AG09309 (cell line): ENCODE measurements at regions not wholly inside any gene's neighbourhood (a gene's known extent, or its start where the extent isn't known, plus 50 kb on each side); places are given as distances from the start of the nearest gene placed in this dataset.

Experiments
- DNase-seq: peaks from one replicate; pipeline ENCODE4 v3.0.0-alpha.2; 2010; ENCODE audit warnings: low read depth
- H3K4me3 ChIP-seq: 2 replicates; pipeline ENCODE4 v1.5.1; 2011; ENCODE audit warnings: mild to moderate bottlenecking, low read depth, low read length, moderate library complexity; ENCODE audit not compliant: control insufficient read depth
- TF ChIP-seq, protein P1 (sequence below): IDR thresholded peaks from 2 replicates; pipeline ENCODE4 v1.5.1; 2011; ENCODE audit warnings: mild to moderate bottlenecking, low read depth, low read length, inconsistent platforms; ENCODE audit not compliant: insufficient read depth, control insufficient read depth; ENCODE audit errors: missing control alignments

DNA sequence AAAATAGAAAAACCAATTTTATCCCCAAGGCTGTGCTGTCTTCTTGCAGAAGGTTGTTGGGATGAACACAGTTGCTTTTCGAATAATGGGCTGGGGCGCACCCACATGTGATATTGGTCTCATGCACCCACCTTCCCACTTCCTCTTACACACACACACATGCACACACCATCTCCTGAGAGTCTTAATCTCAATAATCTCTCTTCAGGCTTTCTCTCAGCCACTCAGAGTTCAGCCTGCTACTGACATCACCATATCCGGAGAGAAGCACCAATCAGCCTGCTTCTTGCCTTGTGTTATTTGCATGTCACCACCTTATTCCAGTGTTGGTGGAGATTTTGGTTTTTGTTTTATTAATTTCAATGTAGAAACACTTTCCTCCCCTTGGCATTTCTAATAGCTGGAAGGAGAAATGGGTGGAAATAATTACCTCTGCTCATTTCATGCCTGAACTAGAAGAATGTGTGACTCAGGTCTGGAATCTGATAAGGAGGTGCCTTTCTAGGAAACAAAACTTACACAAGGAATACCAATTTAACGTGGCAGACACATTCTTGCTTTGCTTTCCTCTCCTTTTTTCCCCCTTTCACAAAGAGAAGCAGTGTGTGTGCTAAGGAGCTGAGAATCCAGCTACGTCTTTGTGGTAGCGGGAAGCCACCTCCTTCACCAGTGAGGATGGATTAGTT lies 400.2 kb downstream of the MID1IP1 start:
- DNase-seq = no peak
- TF ChIP-seq, protein P1, sequence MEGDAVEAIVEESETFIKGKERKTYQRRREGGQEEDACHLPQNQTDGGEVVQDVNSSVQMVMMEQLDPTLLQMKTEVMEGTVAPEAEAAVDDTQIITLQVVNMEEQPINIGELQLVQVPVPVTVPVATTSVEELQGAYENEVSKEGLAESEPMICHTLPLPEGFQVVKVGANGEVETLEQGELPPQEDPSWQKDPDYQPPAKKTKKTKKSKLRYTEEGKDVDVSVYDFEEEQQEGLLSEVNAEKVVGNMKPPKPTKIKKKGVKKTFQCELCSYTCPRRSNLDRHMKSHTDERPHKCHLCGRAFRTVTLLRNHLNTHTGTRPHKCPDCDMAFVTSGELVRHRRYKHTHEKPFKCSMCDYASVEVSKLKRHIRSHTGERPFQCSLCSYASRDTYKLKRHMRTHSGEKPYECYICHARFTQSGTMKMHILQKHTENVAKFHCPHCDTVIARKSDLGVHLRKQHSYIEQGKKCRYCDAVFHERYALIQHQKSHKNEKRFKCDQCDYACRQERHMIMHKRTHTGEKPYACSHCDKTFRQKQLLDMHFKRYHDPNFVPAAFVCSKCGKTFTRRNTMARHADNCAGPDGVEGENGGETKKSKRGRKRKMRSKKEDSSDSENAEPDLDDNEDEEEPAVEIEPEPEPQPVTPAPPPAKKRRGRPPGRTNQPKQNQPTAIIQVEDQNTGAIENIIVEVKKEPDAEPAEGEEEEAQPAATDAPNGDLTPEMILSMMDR = no peak
- no peak overlapping the region for H3K4me3 ChIP-seq

DNA sequence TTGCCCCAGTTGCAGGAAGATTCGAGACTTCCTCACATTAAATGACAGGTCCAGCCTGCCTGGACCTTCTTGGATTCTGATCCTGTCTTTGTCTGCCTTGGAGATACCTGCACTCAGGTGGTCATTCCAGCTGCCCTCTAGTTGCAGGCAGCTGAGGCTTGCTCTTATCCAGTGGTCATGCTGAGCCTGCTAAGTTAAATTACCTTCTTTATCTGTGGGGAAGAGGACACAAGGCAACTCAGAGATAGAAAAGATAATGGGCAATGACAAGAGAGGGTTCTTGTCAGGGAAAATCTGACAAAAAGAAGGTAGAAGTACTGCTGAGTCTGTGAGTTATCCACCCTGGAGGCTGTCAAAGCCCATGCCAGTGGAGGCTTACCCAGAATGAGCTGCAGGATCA lies 401.4 kb downstream of the MID1IP1 start:
- TF ChIP-seq, protein P1 = no peak
- no peak overlapping the region for H3K4me3 ChIP-seq
- DNase-seq = no peak

DNA sequence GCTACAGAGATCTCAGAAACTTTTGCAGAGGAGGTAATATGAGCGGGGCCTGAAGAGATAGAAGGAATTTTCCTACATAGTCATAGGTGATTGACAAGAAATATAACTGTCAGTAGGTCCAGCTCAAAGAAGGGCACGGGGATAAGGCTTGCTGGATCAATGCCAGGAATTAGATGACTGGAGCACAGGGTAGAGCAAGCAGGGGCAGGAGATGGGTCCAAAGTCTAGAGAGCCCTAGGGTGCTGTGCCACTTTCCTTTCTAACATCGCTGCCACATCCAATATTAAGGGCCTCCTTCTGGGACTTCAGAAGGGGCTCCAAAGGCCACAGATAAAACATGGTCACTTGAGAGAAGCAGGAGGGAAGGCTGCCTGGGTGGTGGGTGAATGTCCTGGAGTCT lies 402.2 kb downstream of the MID1IP1 start:
- no peak for DNase-seq
- no peak overlapping the region for H3K4me3 ChIP-seq

DNA sequence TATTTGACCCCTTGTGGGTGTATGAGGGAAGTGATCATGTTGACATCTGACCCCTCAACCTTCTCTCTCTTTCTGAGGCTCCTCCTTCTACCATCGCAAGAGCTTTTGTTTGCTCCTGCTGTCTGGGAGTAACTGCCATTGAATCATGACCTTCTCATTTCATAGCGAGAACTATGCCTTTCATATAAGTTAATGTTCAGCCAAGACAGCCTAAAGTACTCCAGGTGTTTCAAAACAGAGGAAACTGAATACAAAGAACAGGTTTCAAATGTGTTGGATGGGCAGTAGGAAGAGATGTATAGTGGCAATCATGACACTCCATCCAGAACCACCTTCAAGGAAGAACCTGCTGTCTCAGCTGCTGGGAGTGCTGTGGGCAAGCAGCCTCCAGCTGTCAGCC lies 403.1 kb downstream of the MID1IP1 start:
- TF ChIP-seq, protein P1 = no peak
- H3K4me3 ChIP-seq = no peak overlapping the region
- no peak for DNase-seq

More for the DNA sequence above, 402.2 kb downstream of the MID1IP1 start:
- TF ChIP-seq, protein P1 = no peak

DNA sequence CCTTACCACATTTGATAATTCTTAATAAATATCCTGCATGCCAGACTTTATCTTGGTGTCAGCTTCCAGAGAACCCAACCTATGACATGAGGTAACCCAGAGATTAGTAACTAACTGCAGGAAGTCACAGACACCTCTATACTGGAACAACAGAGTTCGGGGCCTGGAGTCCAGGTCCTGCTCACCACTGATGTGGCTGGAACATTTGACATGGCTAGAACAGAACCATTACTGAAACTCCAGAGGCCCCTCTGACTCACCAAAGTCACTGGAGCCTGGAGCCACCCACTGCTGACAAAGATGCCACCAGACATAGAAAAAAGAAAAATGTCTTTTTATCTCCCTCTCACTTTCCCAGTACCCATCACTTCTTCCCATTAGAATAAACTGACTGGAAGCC lies 403.7 kb downstream of the MID1IP1 start:
- no peak overlapping the region for H3K4me3 ChIP-seq
- no peak for DNase-seq
- TF ChIP-seq, protein P1 = no peak

DNA sequence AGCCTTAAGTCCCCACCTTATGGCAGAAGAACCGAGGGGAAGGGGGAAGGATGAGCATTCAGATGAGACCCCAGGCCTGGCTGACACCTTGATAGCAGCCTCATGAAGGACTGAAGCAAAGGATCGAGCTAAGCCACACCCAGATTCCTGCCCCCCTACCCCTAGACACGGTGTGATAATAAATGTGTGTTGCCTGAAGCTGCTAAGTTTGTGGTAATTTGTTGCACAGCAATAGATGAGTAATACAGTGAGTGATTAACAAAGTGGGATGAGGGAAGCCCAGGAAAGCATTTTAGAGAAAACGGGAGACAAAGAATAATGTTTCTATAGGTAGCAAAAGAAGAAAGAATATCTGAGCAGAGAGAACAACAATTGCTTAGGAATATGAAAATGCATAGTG lies 404.2 kb downstream of the MID1IP1 start:
- TF ChIP-seq, protein P1 = no peak
- no peak for DNase-seq
- no peak overlapping the region for H3K4me3 ChIP-seq
